ENCODE measurements at regions not wholly inside any gene's neighbourhood (a gene's known extent, or its start where the extent isn't known, plus 50 kb on each side); places are given as distances from the start of the nearest gene placed in this dataset.

GRCh38 chr2:153387203-153387602 is 91.4 kb downstream of the RPRM start:
- TF ChIP-seq CTCF (IDR thresholded peaks at IDR 0.05) (no peak), ZFX (IDR thresholded peaks at IDR 0.05; ENCODE audit: borderline replicate concordance) (no peak)

Measured in 22Rv1 (cell line).